Activated T-helper 1 cell treated with anti-CD3 and anti-CD28 coated beads, Interleukin-12 subunit alpha, Interleukin-12 subunit beta, Interleukin-2, Interleukin-4 antibody, amounts not matched to agents 30 ng/mL and 10 ng/mL and 1 ng/mL, durations not matched to agents 14 hours and 24 hours and 36 hours (primary cell): ENCODE measurements at regions not wholly inside any gene's neighbourhood (a gene's known extent, or its start where the extent isn't known, plus 50 kb on each side); places are given as distances from the start of the nearest gene placed in this dataset.
"Not testable (repeated sequence)": the region's sequence is repeated elsewhere in the genome, so short reads cannot be mapped to it uniquely, and the experiment has no call there.

Experiments
- DNase-seq: peaks from one replicate; pipeline ENCODE4 v3.0.0; 2021; ENCODE audit warnings: low spot score
- H3K27ac Mint-ChIP-seq: one replicate; pipeline ENCODE4 v1.8.0; 2021; ENCODE audit warnings: mild to moderate bottlenecking, mixed read lengths
- H3K27me3 Mint-ChIP-seq: one replicate; pipeline ENCODE4 v1.8.0; 2022; ENCODE audit warnings: mild to moderate bottlenecking, moderate library complexity, mixed read lengths; ENCODE audit not compliant: insufficient read depth
- H3K36me3 Mint-ChIP-seq: one replicate; pipeline ENCODE4 v1.8.0; 2021; ENCODE audit warnings: low read depth, mixed read lengths
- H3K4me1 Mint-ChIP-seq: one replicate; pipeline ENCODE4 v1.8.0; 2021; ENCODE audit warnings: low read depth, mixed read lengths
- H3K4me3 Mint-ChIP-seq: one replicate; pipeline ENCODE4 v1.8.0; 2021; ENCODE audit warnings: mild to moderate bottlenecking, moderate library complexity, mixed read lengths
- H3K9me3 Mint-ChIP-seq: one replicate; pipeline ENCODE4 v1.8.0; 2021; ENCODE audit warnings: mixed read lengths
- intact Hi-C: fragments of 100-400 bp; cut with micrococcal nuclease; formaldehyde crosslinking; loops from one replicate; pipeline ENCODE4 v1.15.1; 2024

- Mint-ChIP-seq H3K27ac (no peak overlapping the region), H3K9me3 (peaks cover 19% of the 10 kb centered on the region), H3K4me1 (no peaks in the 10 kb centered on the region), H3K27me3 (no peaks in the 10 kb centered on the region), H3K36me3 (no peaks in the 10 kb centered on the region), H3K4me3 (no peak overlapping the region)
- DNase-seq: no peak
- intact Hi-C loops: no loop called here
Observed at GRCh38 chr2:125172181-125172580, 1147.1 kb downstream of the CNTNAP5 start.

DNA sequence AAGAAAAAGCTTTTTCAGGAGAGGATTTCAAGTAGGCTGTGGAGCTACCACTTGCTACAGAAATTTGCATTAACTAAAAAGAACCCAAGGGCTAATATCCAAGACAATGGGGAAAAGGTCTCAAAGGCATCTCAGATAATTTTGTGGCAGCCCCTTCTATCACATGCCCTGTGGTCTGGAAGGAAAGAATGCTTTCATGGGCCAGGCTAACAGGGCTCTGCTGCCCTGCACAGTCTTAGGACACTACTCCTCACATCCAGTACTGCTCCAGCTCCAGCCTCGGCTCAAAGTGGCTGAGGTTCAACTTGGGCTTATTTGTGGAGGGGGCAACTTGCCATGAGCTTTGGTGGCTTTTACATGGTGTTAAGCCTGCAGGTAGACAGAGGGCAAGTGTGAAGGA lies 1150.3 kb downstream of the CNTNAP5 start:
- Mint-ChIP-seq H3K9me3 (peaks cover 15% of the 10 kb centered on the region), H3K4me3 (no peak overlapping the region), H3K27me3 (no peaks in the 10 kb centered on the region), H3K27ac (no peak overlapping the region), H3K36me3 (no peaks in the 10 kb centered on the region), H3K4me1 (no peaks in the 10 kb centered on the region)
- intact Hi-C loops: no loop called here
- DNase-seq: no peak

GRCh38 chr2:125185691-125186270 lies 1160.7 kb downstream of the CNTNAP5 start:
- Mint-ChIP-seq H3K27ac (no peak overlapping the region), H3K4me3 (no peak overlapping the region), H3K27me3 (no peaks in the 10 kb centered on the region), H3K9me3 (no peaks in the 10 kb centered on the region), H3K4me1 (no peaks in the 10 kb centered on the region), H3K36me3 (no peaks in the 10 kb centered on the region)
- intact Hi-C loops: no loop called here
- DNase-seq: no peak

GRCh38 chr2:125207431-125207830 lies 1182.3 kb downstream of the CNTNAP5 start:
- H3K36me3 Mint-ChIP-seq: no peaks in the 10 kb centered on the region
- no peak overlapping the region for H3K27ac Mint-ChIP-seq
- no peaks in the 10 kb centered on the region for H3K27me3 Mint-ChIP-seq
- intact Hi-C loops: no loop called here
- H3K4me1 Mint-ChIP-seq: no peaks in the 10 kb centered on the region
- H3K9me3 Mint-ChIP-seq: peaks cover 13% of the 10 kb centered on the region
- DNase-seq: no peak
- H3K4me3 Mint-ChIP-seq: no peak overlapping the region

DNA sequence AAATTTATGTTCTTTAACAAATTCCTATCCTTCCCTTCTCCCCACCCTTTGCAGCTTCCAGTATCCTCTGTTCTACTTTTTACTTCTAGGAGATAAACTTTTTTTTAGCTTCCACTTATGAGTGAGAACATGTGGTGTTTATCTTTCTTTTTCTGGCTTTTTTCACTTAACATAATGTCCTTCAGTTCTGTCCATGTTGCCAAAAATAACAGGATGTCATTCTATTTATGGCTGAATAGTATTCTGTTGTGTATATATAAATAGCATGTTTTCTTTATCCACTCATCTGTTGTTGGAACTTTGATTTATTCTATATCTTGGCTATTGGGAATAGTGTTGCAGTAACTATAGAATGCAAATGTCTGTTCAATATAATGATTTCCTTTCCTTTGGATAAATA lies 1191.2 kb downstream of the CNTNAP5 start:
- Mint-ChIP-seq H3K9me3 (peaks cover 25% of the 10 kb centered on the region), H3K4me3 (no peak overlapping the region), H3K4me1 (no peaks in the 10 kb centered on the region), H3K36me3 (no peaks in the 10 kb centered on the region), H3K27ac (no peak overlapping the region), H3K27me3 (no peaks in the 10 kb centered on the region)
- no peak for DNase-seq
- intact Hi-C loops: no loop called here

- intact Hi-C loops: no loop called here
- DNase-seq: no peak
- Mint-ChIP-seq H3K4me1 (no peaks in the 10 kb centered on the region), H3K27ac (no peak overlapping the region), H3K9me3 (peaks cover 19% of the 10 kb centered on the region), H3K4me3 (no peak overlapping the region), H3K27me3 (no peaks in the 10 kb centered on the region), H3K36me3 (no peaks in the 10 kb centered on the region)
Observed at GRCh38 chr2:125224188-125224587, 1199.1 kb downstream of the CNTNAP5 start.

- Mint-ChIP-seq H3K27me3 (no peaks in the 10 kb centered on the region), H3K36me3 (no peaks in the 10 kb centered on the region), H3K9me3 (peaks cover 19% of the 10 kb centered on the region), H3K4me3 (no peak overlapping the region), H3K4me1 (no peaks in the 10 kb centered on the region), H3K27ac (no peak overlapping the region)
- DNase-seq: no peak
- intact Hi-C loops: no loop called here
Observed at GRCh38 chr2:125224830-125225229, 1199.7 kb downstream of the CNTNAP5 start.

GRCh38 chr2:125227843-125228392 lies 1202.8 kb downstream of the CNTNAP5 start:
- Mint-ChIP-seq H3K27me3 (no peaks in the 10 kb centered on the region), H3K4me1 (no peaks in the 10 kb centered on the region), H3K9me3 (peaks cover 12% of the 10 kb centered on the region), H3K4me3 (no peak overlapping the region), H3K27ac (no peak overlapping the region), H3K36me3 (no peaks in the 10 kb centered on the region)
- no peak for DNase-seq
- intact Hi-C loops: no loop called here

GRCh38 chr2:125240870-125241269 lies 1215.8 kb downstream of the CNTNAP5 start:
- no peak overlapping the region for H3K4me3 Mint-ChIP-seq
- DNase-seq: no peak
- intact Hi-C loops: no loop called here
- no peak overlapping the region for H3K27ac Mint-ChIP-seq
- no peaks in the 10 kb centered on the region for H3K36me3 Mint-ChIP-seq
- H3K4me1 Mint-ChIP-seq: no peaks in the 10 kb centered on the region
- peaks cover 15% of the 10 kb centered on the region for H3K9me3 Mint-ChIP-seq
- no peaks in the 10 kb centered on the region for H3K27me3 Mint-ChIP-seq

GRCh38 chr2:125243074-125243473 lies 1218.0 kb downstream of the CNTNAP5 start:
- DNase-seq: no peak
- H3K4me3 Mint-ChIP-seq: no peak overlapping the region
- intact Hi-C loops: no loop called here
- peaks cover 15% of the 10 kb centered on the region for H3K9me3 Mint-ChIP-seq
- H3K4me1 Mint-ChIP-seq: no peaks in the 10 kb centered on the region
- no peaks in the 10 kb centered on the region for H3K27me3 Mint-ChIP-seq
- H3K27ac Mint-ChIP-seq: no peak overlapping the region
- H3K36me3 Mint-ChIP-seq: no peaks in the 10 kb centered on the region

GRCh38 chr2:125254010-125254409 lies 1228.9 kb downstream of the CNTNAP5 start:
- no peak overlapping the region for H3K27ac Mint-ChIP-seq
- H3K4me3 Mint-ChIP-seq: no peak overlapping the region
- H3K4me1 Mint-ChIP-seq: no peaks in the 10 kb centered on the region
- peaks cover 4% of the 10 kb centered on the region for H3K9me3 Mint-ChIP-seq
- no peaks in the 10 kb centered on the region for H3K27me3 Mint-ChIP-seq
- intact Hi-C loops: no loop called here
- DNase-seq: no peak
- no peaks in the 10 kb centered on the region for H3K36me3 Mint-ChIP-seq

- Mint-ChIP-seq H3K36me3 (no peaks in the 10 kb centered on the region), H3K4me1 (no peaks in the 10 kb centered on the region), H3K27ac (no peak overlapping the region), H3K9me3 (peaks cover 12% of the 10 kb centered on the region), H3K27me3 (no peaks in the 10 kb centered on the region), H3K4me3 (no peak overlapping the region)
- intact Hi-C loops: no loop called here
- DNase-seq: no peak
Observed at GRCh38 chr2:125259451-125259850, 1234.4 kb downstream of the CNTNAP5 start.

DNA sequence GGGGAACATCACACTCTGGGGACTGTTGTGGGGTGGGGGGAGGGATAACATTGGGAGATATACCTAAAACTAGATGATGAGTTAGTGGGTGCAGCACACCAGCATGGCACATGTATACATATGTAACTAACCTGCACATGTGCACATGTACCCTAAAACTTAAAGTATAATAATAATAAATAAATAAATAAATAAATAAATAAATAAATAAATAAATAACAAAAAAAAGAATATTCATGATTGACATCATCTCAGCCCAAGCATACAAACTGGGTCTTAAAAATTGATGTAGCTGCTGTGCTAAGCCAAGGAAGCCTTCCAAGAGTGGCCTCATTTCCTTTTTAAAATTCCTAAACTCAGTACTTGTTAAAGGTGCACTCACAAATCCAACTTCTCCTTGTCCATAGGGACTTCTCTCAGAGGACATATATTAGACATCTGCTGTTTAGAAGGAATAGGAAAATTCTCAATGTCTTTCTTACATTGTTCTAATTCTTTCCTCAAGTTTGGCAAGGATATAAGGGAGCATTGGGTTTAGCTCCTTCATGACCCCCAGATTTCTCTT lies 1235.4 kb downstream of the CNTNAP5 start:
- peaks cover 12% of the 10 kb centered on the region for H3K9me3 Mint-ChIP-seq
- H3K36me3 Mint-ChIP-seq, intact Hi-C loops, H3K27ac Mint-ChIP-seq, H3K4me1 Mint-ChIP-seq, H3K27me3 Mint-ChIP-seq, H3K4me3 Mint-ChIP-seq, DNase-seq: not testable (repeated sequence)

DNA sequence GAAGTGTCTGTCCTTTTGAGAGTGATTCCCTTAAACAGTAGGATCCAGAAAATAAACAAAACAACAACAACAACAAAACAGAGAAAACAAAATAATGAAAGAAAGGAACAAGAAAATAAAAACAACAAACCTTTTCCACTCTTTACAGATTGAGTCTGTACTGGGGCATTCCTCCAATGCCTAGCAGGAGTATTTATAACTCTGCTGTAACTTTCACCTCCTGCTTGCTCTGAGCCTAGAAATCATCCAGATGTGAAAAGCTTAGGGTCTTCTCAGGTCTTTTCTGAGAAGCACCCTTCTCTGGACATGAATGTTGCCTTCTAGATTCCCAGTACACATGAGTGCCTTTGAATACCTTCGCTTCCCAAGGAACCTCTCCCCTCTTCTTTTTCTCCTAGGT lies 1239.4 kb downstream of the CNTNAP5 start:
- Mint-ChIP-seq H3K36me3 (no peaks in the 10 kb centered on the region), H3K4me1 (no peaks in the 10 kb centered on the region)
- intact Hi-C loops: no loop called here

More for the DNA sequence above, 1239.4 kb downstream of the CNTNAP5 start:
- Mint-ChIP-seq H3K27ac (no peak overlapping the region), H3K4me3 (no peak overlapping the region), H3K27me3 (no peaks in the 10 kb centered on the region), H3K9me3 (peaks cover 6% of the 10 kb centered on the region)
- DNase-seq: no peak
